ENCODE measurements at regions not wholly inside any gene's neighbourhood (a gene's known extent, or its start where the extent isn't known, plus 50 kb on each side); places are given as distances from the start of the nearest gene placed in this dataset.

DNA sequence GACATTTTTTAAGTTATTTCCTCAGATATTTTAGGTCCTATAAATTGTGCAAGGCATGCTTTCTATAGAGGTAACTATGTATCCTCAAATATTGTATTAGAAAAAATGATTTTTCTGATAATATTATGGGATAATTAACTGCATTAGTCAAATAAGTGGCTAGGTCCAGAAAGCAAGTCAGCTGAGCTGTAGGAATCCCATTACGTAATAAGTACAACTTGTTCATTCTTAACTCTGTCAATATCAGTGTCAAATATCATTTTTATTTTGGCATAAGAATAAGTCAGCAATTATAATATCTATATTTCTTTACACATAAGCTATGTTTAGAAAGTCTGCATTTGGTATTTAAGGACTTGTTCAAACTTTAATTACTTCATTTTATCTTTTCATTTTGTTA lies 830.9 kb upstream of the GJE1 start:
- H2AFZ ChIP-seq (ENCODE audit: low read depth, low read length) = no peak overlapping the region
- H3F3A ChIP-seq (ENCODE audit: insufficient read depth, low read length, poor library complexity, severe bottlenecking) = no peaks in the 10 kb centered on the region
- no peak overlapping the region for H3K27ac ChIP-seq (ENCODE audit: low read length)
- H3K36me3 ChIP-seq (ENCODE audit: insufficient read depth, low read length) = no peaks in the 10 kb centered on the region
- H3K9me3 ChIP-seq (ENCODE audit: low read length) = no peaks in the 10 kb centered on the region
- no peak overlapping the region for H3K4me3 ChIP-seq (ENCODE audit: low read length)
- no peak for TF ChIP-seq RAD21 (conservative IDR thresholded peaks at IDR 0.05)
- no peak for TF ChIP-seq TAF1 (IDR thresholded peaks at IDR 0.05; ENCODE audit: low read depth)
- no peak for TF ChIP-seq EP300 (conservative IDR thresholded peaks at IDR 0.05; ENCODE audit: poor library complexity, severe bottlenecking)
- TF ChIP-seq, protein P1, sequence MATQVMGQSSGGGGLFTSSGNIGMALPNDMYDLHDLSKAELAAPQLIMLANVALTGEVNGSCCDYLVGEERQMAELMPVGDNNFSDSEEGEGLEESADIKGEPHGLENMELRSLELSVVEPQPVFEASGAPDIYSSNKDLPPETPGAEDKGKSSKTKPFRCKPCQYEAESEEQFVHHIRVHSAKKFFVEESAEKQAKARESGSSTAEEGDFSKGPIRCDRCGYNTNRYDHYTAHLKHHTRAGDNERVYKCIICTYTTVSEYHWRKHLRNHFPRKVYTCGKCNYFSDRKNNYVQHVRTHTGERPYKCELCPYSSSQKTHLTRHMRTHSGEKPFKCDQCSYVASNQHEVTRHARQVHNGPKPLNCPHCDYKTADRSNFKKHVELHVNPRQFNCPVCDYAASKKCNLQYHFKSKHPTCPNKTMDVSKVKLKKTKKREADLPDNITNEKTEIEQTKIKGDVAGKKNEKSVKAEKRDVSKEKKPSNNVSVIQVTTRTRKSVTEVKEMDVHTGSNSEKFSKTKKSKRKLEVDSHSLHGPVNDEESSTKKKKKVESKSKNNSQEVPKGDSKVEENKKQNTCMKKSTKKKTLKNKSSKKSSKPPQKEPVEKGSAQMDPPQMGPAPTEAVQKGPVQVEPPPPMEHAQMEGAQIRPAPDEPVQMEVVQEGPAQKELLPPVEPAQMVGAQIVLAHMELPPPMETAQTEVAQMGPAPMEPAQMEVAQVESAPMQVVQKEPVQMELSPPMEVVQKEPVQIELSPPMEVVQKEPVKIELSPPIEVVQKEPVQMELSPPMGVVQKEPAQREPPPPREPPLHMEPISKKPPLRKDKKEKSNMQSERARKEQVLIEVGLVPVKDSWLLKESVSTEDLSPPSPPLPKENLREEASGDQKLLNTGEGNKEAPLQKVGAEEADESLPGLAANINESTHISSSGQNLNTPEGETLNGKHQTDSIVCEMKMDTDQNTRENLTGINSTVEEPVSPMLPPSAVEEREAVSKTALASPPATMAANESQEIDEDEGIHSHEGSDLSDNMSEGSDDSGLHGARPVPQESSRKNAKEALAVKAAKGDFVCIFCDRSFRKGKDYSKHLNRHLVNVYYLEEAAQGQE (IDR thresholded peaks at IDR 0.05; ENCODE audit: borderline replicate concordance) = no peak
- TF ChIP-seq SMC3 (conservative IDR thresholded peaks at IDR 0.05; ENCODE audit: poor library complexity) = no peak
- no peak for TF ChIP-seq EZH2 (IDR thresholded peaks at IDR 0.05; ENCODE audit: borderline replicate concordance, insufficient read depth, low read length, poor library complexity, severe bottlenecking)
- TF ChIP-seq MXI1 (conservative IDR thresholded peaks at IDR 0.05; ENCODE audit: poor library complexity, severe bottlenecking) = no peak
- no peak for TF ChIP-seq POLR2AphosphoS5 (IDR thresholded peaks at IDR 0.05)
- TF ChIP-seq, protein P2, sequence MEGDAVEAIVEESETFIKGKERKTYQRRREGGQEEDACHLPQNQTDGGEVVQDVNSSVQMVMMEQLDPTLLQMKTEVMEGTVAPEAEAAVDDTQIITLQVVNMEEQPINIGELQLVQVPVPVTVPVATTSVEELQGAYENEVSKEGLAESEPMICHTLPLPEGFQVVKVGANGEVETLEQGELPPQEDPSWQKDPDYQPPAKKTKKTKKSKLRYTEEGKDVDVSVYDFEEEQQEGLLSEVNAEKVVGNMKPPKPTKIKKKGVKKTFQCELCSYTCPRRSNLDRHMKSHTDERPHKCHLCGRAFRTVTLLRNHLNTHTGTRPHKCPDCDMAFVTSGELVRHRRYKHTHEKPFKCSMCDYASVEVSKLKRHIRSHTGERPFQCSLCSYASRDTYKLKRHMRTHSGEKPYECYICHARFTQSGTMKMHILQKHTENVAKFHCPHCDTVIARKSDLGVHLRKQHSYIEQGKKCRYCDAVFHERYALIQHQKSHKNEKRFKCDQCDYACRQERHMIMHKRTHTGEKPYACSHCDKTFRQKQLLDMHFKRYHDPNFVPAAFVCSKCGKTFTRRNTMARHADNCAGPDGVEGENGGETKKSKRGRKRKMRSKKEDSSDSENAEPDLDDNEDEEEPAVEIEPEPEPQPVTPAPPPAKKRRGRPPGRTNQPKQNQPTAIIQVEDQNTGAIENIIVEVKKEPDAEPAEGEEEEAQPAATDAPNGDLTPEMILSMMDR (IDR thresholded peaks at IDR 0.05; ENCODE audit: poor library complexity, severe bottlenecking) = no peak
- no peaks in the 10 kb centered on the region for H4K20me1 ChIP-seq (ENCODE audit: insufficient read depth)
- H3K27me3 ChIP-seq (ENCODE audit: insufficient read depth, low read depth, low read length) = no peaks in the 10 kb centered on the region
- no peak overlapping the region for H3K9ac ChIP-seq (ENCODE audit: low read length)
- no peaks in the 10 kb centered on the region for H3K9me2 ChIP-seq (ENCODE audit: insufficient read depth, low read length)
- H3K4me2 ChIP-seq (ENCODE audit: low read length) = no peak overlapping the region
- no peaks in the 10 kb centered on the region for H3K79me2 ChIP-seq (replicated peaks; ENCODE audit: insufficient read depth, low read length)

DNA sequence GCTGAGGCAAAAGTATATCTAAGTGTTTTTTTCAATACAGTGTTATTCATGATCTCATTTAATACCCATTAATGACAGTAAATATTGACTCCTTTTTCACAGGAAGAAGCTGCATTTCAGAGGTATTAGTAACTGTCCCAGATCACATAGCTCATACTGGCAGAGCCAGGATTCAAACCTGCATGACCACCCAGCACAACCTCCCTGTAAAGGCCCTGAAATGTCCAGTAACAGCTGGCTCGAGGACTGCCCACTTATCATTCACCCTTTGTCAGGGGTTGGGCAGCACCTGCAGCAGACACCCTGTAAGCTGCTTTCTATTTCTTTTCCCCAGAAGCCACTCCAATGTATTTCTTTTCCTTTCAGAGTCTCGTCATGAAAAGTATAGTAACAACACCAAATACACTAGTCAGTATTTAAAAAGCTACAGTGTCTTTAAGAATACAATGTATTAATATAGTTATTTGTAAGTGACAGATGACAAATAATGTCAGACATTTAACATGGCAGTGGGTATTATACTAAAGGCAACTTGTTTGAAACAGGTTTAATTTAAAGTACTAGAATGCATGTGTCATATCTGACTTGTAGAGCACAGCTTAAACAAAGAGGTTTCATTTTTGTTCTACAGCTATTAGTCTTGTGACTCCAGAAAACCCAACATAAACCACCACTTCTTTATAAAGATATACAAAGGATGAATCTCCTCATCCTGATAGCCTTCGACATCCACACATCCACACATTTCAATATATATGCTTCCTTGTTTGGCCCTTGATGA lies 841.6 kb upstream of the GJE1 start:
- no peak for TF ChIP-seq POLR2AphosphoS5 (IDR thresholded peaks at IDR 0.05)
- TF ChIP-seq, protein P2 (IDR thresholded peaks at IDR 0.05; ENCODE audit: poor library complexity, severe bottlenecking) = no peak
- no peaks in the 10 kb centered on the region for H4K20me1 ChIP-seq (ENCODE audit: insufficient read depth)
- H3K9me2 ChIP-seq (ENCODE audit: insufficient read depth, low read length) = no peaks in the 10 kb centered on the region
- H3K9ac ChIP-seq (ENCODE audit: low read length) = no peak overlapping the region
- H3F3A ChIP-seq (ENCODE audit: insufficient read depth, low read length, poor library complexity, severe bottlenecking) = no peaks in the 10 kb centered on the region
- H3K27ac ChIP-seq (ENCODE audit: low read length) = no peak overlapping the region
- H3K9me3 ChIP-seq (ENCODE audit: low read length) = no peaks in the 10 kb centered on the region
- no peak overlapping the region for H3K4me2 ChIP-seq (ENCODE audit: low read length)
- no peaks in the 10 kb centered on the region for H3K79me2 ChIP-seq (replicated peaks; ENCODE audit: insufficient read depth, low read length)
- H2AFZ ChIP-seq (ENCODE audit: low read depth, low read length) = no peak overlapping the region
- no peaks in the 10 kb centered on the region for H3K36me3 ChIP-seq (ENCODE audit: insufficient read depth, low read length)
- H3K27me3 ChIP-seq (ENCODE audit: insufficient read depth, low read depth, low read length) = no peaks in the 10 kb centered on the region
- no peak overlapping the region for H3K4me3 ChIP-seq (ENCODE audit: low read length)

Measured in neural cell (in vitro differentiated cells).